CD4-positive, alpha-beta T cell treated with Interleukin-12 subunit alpha and Interleukin-12 subunit beta, for 1 hour (primary cell): ENCODE measurements at regions not wholly inside any gene's neighbourhood (a gene's known extent, or its start where the extent isn't known, plus 50 kb on each side); places are given as distances from the start of the nearest gene placed in this dataset.

Source experiments
- DNase-seq: peaks from one replicate; pipeline ENCODE4 v3.0.0-alpha.2; 2020

DNA sequence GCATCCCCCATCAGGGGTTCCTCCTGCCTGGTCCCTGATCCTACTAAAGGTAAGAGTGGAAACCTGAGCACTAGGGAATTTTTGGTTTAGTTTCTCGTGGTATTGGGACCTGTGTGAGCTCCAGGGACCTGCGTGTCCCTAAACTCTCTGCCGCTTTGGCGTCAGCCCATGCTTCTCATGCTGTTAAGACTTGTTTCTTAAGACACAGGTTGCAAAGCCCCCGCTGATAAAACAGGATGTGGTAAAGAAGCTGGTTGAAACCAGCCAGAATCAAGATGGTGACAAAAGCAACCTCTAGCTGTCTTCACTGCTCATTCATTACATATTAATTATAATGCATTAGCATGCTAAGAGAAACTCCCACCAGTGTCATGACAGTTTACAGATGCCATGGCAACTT, 64.6 kb downstream of the LYZL4 start:
- peak; percentile 3 for DNase-seq

DNA sequence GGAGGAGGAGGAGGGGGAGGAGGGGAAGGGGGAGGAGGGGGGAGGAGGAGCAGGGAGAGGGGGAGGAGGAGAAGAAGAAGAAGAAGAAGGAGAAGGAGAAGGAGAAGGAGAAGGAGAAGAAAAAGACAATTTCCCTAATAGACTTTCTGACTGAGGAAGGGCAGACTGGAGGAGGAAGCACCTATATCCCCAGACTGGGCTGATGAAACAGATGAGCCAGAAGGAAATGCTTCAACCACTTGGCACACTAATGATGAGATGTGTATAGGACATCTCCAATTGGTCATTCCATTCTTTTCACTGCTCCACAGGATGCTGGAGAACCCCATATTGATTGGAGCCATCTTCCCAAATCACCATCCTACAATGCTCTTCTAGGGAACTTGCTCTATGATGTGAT, 69.9 kb downstream of the LYZL4 start:
- DNase-seq, result no peak

DNA sequence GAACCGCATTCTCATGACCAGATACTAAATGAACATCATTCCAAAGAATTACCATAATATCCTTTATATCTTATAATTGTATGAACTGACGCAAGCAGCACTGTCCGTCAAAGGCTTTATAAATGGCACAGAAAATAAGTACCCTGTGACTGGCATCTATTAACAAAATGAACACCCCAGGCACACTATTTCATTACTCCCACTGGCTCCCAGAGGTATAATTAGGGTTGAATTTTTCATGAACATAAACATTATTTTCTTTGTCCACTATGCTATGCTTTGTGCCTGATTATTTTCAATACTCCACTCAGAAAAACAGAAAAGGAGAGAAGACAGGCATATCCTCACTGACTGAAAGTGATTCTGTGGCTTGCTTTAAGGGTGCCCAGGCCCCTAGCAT, 71.1 kb downstream of the LYZL4 start:
- no peak for DNase-seq

DNA sequence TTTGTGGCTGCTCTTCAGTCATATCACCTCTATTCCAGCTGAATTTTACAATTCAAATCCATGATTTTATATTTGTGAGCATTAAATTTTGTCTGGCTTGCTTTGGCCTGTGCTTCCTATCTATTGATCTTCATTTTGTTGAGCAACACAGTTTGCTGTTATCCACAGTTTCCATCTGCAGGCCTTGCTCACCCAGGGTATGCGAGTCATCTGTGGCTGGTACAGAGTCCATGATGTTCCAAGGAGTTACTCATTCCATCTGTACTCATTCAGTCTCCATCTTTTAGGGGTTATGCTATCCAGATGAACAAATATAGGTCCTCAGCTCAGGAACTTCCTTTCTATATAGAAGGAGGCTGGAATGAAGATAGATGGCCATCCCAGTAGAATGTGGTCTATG, 70.1 kb upstream of the CCK start:
- no peak for DNase-seq

DNA sequence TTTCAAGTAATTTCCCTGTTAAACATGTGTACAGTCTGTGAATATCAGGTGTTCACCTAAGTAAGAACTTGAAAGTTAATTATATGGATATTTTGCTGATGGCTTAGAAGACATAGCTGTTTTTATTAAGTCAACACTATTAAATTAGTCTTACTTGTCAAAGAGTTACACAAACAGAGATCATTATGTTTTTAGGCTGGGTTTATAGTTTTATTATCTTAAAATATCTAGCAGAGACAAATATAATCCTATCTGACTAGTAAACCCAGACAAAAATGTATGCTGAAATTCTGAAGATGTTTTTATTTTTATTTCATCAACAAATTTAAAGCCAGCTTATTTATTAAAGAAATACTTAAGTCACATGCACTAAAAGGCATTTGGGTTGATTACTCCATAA, 51.2 kb upstream of the CCK start:
- DNase-seq, result no peak
